CD1c-positive myeloid dendritic cell (primary cell): ENCODE measurements at regions not wholly inside any gene's neighbourhood (a gene's known extent, or its start where the extent isn't known, plus 50 kb on each side); places are given as distances from the start of the nearest gene placed in this dataset.
A peak's percentile ranks its signal among the peaks of the same experiment; 100 is the strongest.
"Not testable (repeated sequence)": the region's sequence is repeated elsewhere in the genome, so short reads cannot be mapped to it uniquely, and the experiment has no call there.

Experiments used
- DNase-seq: peaks from one replicate; pipeline ENCODE4 v3.0.0-alpha.2; 2016; ENCODE audit errors: extremely low spot score

DNA sequence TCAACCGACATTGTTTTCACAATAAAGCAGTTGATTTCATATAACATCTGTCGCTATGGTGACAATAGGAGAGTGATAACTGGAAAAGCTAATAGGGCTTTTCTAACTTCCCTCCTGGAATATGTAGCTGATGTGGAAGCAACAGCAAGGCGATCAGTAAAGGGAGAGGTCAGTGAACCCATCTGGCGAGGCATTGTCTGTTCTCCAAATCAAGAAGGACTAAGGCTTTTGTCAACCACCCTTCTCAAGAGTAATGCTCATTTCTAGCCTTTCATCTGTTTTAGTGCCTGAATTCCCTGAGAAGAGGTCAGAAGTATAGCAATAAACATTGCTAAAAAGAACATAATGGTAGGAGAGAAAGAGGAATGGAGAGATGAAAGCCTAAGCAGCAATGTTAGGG is 201.3 kb downstream of the AKAP7 start:
- DNase-seq, result no peak

DNA sequence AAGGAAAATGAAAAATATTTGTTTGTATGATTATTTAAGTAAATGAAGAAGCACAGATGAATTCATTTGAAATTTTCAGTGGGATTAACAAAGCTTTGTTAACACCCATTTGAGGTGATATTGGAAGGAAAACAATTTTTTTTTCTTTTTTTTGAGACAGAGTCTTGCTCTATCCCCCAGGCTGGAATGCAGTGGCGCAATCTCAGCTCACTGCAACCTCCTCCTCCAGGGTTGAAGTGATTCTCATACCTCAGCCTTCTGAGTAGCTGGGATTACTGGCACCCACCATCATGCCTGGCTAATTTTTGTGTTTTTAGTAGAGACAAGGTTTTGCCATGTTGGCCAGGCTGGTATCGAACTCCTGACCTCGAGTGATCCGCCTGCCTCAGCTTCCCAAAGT is 211.6 kb downstream of the AKAP7 start:
- DNase-seq, result not testable (repeated sequence)

DNA sequence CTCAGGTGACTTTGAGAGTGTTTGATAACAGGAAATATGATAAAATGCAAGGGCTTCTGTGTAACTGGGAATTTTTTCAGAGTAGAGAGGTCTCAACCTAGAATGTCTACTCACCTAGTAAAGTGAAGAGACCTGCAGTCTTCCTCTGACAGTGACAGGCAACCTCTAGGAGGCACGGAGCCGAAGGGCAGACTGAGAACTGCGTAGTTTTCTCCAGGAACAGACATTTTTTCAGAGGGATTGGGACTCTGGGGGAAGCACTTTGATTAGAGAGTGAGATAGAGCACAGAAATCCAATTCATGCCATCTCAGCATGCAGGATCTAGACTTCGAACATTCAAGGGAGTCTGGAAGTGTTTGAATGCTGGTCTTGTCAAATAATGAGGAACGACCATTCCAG is 213.3 kb downstream of the AKAP7 start:
- DNase-seq, result no peak

DNA sequence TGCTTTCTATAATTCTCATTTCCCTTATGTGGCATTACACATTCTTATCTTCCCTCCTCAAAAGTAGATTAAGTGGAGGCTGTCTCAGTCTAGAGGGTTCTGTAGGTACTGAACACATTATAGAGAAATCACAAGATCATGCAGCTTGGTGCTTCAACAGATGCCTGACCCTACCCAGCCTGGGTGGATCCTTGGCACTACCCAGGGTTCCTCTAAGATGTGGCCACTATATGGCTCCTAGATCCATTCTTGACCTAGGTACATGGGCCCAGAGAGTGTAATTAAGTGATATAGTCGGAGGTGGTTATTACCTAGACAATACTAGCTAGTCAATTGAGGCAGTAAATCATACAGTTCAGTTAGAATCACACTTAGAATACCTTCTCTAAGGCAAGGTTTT is 213.9 kb downstream of the AKAP7 start:
- no peak for DNase-seq

DNA sequence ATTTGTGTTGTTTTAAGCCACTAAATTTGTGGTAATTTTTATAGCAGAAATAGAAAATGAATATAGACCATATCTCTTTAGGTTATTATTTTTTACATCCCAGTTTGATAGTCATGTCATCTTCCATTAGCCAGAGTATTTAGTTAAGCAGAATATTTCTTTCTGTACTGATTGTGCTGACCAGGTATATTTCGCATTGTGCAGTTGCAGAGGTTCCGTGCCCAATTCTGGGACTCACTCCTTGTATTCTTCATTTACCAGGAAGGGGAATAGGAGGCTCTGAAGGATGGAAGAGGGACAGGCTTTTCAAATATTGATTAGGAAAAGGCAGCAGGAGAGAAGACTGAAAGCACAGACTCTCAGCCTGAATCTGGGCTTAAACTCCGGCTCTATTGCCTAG is 217.8 kb downstream of the AKAP7 start:
- DNase-seq, result no peak

DNA sequence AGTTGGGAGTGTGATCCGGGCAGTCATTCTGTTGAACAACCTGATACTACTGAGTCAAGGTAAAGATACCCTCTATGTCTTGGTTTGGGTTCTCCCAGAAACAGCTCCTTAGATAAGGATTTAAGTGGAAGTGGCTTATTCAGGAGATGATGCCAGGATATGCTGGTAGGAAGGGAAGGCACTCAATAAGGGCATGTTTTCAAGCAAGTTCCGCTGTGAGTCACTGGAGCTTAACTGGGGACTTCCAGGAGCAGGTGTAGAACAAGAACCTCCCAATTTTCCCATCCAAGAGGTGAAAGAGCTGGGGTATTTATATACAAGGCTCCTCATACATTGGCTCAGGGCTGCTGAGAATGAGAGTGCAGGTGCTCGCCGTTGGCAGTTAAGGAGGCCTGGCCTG is 218.6 kb downstream of the AKAP7 start:
- DNase-seq, result no peak

DNA sequence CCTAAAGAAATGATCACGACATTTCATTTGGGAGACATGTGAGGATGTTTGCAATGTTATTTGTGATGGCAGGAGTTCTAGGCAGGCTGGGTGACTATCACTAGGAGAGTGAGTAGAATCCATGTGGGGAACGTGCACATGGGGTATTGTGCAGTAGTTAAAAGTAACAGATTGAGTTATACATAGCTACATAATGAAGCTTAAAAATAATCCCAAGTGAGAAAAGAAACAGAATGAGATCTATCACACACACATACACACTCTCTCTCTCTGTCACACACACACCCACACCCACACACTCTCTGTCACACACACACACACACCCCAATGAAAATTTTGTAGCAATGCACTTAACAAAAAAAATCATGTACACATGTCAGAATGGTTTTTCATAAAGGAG is 218.7 kb upstream of the ARG1 start:
- DNase-seq, result no peak

DNA sequence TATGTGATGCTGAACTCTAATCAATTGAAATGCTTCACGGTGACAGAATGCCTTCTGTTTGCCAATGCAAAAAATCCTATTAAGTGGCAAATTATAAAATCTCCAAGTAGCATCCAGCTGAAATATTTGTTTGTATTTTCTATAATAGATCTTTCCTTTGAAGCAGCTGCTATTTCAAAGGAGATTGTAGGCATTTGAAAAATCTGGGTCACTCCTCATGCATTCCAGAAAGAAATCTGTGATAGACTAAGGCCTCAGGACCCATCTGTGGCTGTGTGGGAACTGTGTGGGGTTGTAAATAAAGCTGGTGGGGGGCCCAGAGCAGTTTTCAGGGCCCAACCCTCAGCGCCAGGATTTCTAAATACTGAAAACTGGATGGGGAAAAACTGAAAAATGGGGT is 216.9 kb upstream of the ARG1 start:
- DNase-seq, result no peak

DNA sequence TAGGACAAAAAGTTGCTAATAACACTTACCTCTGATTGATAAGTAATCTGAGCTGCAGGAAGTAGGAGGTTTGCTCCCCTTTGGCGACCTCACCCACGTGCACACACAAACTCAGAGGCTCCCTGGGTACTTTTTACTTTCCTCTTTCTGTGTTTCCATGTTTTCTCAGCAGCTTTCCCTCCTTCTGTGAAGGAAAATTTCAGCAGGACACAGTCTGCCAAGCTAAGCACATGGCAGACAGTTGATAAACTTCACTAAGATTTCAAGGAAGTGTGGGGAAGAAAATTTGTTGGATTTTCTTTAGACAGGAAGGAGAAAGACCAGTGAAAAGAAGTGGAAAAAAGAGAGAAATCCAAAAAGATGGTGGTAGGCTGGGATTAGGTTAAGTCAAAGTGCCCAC is 215.5 kb upstream of the ARG1 start:
- DNase-seq, result no peak

DNA sequence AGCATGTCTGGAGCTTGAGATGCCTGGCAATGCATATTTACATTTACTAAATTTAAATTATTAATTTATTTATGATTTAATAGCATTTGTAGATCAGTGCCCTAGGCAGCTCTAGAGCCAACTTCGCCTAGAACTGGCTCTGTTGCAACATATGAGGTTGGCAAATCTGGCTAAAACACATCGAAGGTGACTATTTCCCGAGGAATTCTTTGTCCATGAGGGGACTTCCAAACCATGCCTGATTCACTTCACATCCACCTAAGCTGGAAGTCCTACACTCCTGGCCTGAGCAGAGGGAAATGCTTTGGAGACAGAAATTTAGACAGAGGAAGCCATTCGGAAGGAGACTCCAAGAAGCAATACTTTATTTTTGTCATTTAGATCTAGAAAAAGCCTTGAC is 211.0 kb upstream of the ARG1 start:
- no peak for DNase-seq

DNA sequence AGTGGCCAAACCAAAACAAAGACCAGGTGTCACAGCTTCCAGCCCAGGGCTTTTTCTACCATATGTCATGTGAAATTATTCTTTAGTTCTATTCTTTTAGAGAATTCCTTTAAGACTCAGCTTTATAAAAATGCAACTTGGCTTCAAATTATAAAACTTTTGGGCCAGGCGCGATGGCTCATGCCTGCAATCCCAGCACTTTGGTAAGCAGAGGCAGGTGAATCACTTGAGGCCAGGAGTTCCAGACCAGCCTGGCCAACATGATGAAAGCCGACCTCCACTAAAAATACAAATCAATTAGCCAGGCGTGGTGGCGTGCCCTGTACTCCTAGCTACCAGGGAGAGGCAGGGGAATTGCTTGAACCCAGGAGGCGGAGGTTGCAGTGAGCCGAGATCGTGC is 210.3 kb upstream of the ARG1 start:
- no peak for DNase-seq

DNA sequence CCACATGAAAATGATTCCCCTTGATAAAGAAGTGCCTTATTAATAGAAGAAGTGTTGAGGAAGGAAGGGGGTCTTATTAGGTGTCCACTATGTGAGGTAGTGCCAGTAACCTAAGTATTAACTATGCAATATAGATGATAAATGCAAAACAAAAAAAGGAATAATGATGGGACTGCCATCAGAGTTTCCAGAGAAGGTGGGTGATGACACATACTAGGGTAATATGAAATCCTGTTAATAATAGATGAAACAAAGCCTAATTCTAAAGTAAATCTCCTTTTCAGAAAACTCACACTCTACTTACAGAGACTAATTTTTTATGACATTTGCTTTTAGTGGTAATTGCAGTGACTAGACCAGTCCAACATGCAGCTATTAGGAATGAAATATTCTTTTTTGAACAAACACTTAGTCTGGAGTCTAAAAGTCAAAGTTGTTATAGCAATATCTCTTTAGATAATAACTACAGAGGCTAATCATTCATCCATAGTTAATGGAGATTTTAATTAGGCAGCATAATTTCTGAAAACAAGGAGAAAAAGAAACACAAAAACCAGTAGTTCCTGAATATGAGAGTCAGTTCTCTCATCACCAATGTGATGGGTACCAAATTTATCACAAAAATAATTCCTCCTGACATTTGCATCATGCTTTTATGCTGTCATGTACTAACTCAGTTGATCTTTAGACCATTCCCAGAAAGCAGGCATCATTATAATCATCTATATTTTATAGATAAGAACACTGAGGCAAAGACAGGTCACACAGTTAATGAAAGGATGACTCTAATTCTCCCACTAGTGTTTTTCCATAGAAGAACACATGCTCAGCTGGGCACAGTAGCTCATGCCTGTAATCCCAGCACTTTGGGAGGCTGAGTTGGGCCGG is 208.8 kb upstream of the ARG1 start:
- no peak for DNase-seq

DNA sequence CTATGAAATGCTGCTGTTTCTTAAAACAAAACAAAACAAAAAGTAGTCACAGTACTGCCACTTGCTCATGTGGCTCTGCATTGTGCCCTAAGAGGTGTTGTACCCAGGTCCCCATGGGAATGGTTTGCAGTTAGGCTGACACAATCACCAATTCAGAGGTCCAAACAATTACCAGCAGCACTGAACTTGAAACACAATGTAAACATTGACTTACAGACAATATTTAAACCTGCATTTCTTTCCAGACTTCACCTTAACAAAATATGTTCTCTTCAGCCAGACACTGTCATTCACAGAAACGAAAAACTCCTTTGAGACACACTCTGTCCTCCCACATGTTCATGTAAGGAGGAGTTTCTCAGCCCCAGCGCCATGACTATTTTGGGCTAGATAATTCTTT is 206.8 kb upstream of the ARG1 start:
- no peak for DNase-seq

DNA sequence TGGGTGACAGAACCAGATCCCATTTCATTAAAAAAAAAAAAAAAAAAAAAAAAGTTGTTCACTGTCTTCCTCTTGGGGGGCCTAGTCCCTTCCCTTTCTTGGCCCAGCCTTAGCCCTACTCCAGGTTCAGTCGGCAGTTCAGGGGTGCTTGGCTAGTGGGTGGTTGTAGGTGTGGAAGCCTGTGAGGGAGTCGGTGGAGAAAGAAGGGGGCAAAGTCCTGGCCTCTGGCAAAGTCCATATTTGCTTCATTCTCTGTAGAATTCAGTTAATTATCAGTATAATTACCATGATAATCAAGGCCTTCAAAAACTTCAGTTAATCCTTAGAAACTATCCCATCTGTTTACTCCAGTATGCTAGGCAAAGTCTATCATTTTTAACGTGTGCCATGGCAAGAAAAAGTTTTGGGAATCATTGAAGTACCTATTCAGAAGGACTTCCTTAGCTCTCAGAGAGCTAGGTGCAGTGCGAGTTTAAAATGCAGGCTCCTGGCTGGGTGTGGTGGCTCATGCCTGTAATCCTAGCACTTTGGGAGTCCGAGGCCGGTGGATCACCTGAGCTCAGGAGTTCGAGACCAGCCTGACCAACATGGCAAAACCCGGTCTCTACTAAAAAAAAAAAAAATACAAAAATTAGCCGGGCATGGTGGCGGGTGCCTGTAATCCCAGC is 205.7 kb upstream of the ARG1 start:
- DNase-seq, result no peak

DNA sequence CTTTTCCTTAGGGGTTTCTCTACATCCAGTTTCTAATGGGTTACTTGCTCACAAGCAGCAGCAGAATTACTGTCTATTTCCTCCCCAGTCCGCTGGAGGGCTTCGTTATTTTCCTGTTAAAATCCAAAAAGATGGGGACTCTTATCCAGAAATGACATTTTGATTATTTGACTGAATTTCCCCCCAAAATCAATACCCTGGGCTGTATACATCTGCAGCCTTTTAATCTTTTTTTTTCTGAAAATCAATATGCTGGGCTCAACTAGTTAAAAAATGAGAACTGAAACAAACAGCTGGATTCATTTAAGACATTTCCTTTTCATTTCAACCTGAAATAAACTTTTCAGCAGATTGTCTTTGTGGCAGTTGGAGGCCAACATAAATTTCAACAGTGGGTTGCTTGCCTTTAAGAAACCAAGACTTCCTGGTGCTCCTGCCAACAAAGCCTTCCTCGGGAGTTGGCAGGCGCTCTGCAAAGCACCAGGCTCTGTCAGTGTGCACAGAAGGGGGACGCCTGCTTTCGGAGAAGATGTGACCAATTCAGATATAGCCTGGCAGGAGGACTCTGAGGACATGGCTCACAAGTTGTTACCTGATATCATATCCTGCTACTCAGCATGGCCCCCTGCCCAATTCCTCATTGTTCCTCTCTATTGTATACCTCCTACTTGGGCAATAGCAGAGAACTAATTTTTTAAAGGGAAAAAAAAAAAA is 204.7 kb upstream of the ARG1 start:
- peak; percentile 1 for DNase-seq

DNA sequence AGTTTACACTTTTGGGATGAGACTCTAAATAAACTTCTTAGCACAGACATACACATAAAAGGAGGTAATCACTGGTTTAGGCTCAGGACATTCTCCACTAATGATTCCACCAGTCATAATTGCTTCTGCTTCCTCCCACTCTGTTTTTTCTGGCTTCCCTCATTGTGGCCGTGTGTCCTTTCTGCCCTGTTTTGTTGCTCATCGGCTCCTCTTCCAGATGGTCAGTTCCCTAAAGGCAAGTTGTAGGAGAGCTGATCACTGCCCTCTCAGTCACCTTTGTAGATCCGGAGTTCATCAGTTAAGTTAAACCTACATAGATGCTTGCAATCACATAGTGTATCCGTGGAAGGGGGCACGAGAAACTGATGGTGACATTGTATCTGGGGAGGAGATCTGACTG is 200.5 kb upstream of the ARG1 start:
- DNase-seq, result no peak

DNA sequence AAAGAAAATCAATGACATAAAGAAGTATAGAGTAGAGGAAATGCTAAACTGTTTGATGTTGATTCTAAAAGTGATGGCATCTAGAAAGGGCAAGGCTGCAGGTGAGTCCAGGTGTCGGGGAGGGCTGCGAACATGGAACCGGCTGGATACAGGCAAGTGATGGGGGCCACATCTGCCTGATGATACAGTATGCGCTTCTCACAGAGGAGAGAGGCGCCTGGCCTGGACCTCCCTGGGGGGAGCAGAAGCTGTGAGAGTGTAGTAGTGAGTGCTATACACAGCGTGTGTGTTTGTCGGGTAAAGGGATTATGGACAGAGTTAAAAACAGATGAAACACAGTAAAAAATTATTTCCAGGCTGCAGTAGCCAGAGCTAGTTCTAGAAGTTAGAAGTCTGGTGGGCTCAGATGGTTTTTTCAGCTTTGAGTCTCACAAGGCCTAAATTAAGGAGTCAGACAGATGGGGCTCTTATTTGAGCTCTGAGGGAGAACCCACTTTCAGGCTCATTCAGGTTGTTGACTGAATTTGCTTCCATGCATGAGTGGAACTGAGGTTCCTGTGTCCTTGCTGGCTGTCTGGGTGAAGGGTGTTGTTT is 195.8 kb upstream of the ARG1 start:
- DNase-seq, result no peak

DNA sequence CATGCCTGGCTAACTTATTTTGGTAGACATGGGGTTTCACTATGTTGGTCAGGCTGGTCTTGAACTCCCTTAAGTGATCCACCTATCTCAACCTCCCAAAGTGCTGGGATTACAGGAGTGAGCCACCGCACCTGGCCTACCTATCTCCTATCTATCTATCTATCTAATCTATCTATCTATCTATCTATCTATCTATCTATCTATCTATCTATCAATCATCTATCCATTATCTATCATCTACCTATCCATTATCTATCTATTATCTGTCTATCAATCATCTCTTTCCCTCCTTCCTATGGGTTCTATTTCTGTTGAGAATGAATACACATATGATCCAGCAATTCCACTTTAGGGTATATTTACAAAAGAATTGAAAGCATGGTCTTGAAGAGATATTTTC is 194.2 kb upstream of the ARG1 start:
- no peak for DNase-seq

DNA sequence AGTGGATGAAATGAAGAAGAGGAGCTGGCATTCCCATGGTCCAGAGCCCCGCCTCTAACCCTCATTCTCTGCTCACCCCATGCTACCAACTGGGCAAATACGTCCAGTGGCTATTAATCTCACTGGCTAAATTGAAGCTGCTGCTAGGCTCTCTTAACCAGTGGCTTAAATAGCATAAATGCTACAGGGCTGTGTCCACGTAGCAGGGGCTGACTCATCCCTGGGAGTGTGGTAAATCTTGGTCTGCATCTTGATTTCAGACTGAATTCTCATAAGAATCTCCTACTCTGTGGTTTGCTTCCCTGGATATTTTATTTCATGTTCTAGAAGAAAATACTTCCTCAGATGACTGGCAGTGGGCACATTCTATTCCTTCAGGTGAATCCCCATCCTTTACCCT is 193.1 kb upstream of the ARG1 start:
- DNase-seq, result no peak

DNA sequence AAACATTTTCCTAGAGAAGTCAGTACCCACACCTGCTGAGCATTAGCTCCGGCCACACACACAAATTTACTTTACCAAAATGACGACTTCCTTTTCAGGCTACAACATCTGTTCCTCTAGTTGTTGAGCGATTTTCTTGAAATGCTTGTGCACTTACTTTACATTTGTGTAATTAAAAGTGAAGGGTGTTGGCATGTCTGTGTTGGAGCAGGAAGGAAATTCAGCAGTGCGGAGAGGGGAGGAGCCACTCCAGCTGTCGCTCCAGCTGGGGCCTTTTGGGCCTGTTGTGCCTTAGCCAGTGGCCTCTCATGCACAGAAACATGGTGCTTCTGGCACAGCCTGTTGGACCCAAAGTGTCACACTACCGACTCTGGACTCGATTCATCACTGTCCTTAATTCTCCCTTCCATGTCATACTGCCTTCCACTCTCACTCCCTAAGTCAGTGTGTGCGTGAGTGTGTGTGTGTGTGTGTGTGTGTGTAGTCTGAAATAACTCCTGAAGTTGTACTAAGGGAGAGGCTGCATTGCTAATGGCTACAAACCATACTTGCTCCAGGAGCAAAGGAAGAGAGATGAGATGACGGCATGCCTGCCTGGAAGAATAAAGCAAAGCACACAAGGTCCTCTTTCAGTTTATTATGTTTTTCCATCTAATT is 191.8 kb upstream of the ARG1 start:
- DNase-seq, result no peak

DNA sequence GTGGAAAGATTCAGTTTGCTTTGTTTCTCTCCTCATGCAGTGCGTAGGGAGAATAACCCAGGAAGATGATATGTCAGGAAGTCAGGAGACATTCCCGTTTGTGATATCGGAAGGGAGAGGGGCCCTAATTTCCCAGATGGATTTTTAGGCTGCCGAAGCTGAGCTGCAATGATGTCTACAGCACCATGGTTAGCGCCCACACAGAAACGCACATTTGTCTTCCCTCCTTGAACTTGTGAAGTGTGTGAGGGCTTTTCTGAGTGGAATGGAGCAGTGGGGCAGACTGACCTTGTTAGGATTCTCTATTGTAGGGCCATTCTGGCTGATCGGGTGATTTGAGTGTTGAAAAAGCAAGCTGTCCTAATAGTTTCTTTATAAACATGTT is 191.3 kb upstream of the ARG1 start:
- no peak for DNase-seq

DNA sequence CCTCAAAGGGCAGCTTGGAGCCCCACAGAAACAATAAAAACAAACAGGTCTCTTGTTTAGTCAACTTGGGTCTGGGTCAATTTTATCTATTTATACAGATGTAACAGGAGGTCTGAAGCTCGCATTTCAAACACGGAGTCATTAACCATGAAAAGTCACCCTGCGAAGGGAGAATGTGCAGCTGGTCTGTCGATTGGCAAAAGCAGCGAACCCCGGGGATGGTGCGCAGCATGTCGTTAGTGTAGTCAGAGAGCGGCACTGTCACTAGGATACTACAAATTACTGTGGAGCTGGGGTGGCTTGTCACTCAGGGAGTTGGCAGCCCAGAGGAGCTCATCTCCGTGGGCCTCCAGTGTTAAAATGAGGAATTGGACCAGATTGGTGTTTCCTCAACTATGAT is 190.4 kb upstream of the ARG1 start:
- DNase-seq, result no peak
